ENCODE measurements at regions not wholly inside any gene's neighbourhood (a gene's known extent, or its start where the extent isn't known, plus 50 kb on each side); places are given as distances from the start of the nearest gene placed in this dataset.

DNA sequence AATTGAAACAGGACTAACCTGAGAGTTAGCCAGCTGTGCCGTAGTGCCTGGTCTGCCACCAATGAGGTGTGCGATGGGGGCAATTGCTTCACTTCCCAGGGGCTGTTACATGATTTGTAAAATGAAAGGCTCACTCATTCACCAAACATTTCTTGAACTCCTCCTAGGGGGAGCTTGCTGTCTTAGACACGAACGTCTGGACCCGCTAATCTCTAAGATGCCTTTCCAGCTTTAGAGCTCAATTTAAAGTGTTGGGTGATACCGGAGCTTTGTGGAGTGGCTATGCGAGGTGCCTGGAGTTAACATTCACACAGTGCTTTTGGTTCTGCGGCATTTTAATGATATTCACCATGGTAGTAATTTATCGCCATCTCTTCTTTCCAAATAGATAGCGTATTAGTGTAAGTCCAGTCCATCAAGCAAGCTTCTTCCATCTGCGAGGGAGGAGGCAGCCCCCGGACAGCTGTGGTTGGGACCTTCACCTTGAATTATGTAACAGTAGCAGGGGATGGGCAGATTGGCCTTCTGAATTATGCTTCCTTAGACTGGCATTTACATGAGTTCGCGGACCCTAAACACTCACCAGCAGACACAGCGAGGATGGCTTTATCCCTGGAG, 179.9 kb downstream of the ADSS2 start:
- no peak for TF ChIP-seq JUND (IDR thresholded peaks at IDR 0.05; ENCODE audit: low read depth)
- in situ Hi-C loops (cut with HindIII; ENCODE audit: low pct_unique_long_range_greater_than_20kb, low sequenced_read_pairs), result no loop called here
- DNase-seq (ENCODE audit: low read depth in 1 of 2, low spot score in 1 of 2), result no peak

DNA sequence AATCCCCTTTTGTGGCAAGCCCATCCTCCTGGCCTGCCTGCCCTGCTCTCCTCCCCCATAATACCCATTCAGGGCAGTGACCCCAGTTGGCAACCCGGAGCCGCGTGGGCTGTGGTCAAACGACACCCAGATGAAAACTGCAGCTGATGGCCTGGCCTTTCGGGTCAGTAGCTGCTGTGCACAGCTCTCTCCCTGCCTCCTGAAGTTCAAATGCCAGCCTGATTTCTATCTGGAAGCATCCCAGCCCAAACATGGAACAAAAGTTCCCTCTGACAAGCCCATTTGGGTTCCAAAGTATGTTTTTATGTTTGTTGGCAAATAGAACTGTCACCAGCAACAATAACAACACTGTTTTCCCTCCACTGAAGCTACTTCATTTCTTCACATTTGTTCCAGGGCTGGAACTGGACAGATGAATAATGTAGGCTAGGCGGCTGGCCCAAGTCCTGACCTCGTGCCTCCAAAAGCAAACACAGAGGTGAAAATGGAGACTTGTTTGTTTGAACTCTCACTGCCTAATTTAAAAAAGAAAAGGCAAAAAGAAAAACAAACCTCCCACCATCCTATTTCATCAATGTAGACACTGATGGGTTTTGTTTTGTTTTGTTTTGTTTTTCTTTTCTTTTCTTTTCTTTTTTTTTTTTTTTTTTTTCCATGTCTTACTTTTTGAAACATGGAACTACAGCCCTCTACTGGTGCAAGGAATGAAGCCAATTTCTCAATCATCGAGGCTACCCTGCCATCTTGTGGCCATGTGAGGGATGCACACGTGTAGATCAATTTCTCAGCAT, 179.0 kb downstream of the ADSS2 start:
- no peak for TF ChIP-seq JUND (IDR thresholded peaks at IDR 0.05; ENCODE audit: low read depth)
- peak; percentile 20 to 86 for DNase-seq (ENCODE audit: low read depth in 1 of 2, low spot score in 1 of 2)
- in situ Hi-C loops (cut with HindIII; ENCODE audit: low pct_unique_long_range_greater_than_20kb, low sequenced_read_pairs), result no loop called here

DNA sequence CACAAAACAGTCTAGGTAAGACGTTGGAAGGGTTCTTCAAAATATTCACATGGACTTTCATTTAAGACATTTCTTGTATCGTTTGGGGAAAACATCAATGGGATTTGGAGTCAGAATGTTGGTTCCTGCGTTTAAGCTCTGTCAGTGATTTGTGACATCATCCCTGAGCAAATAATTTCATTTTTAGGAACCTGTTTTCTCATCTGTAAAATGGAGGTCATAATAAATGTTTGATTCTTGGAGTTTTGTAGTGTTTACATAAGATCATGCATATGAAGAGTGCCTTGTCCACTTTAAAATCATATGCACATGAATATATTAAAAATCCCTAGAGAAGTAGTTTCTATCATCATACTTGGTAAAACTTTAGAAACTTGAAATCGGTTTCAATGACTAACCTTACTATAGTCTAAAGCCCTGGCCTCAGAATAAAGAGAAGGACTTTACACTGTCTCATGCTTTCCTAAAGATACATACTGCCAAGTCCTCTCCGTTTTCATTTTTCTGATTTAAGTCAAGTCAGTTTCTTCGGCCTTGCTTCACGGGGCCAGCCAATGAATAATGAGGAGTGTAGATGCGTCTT, 178.4 kb downstream of the ADSS2 start:
- TF ChIP-seq JUND (IDR thresholded peaks at IDR 0.05; ENCODE audit: low read depth), result no peak
- DNase-seq (ENCODE audit: low read depth in 1 of 2, low spot score in 1 of 2), result no peak
- in situ Hi-C loops (cut with HindIII; ENCODE audit: low pct_unique_long_range_greater_than_20kb, low sequenced_read_pairs), result no loop called here

DNA sequence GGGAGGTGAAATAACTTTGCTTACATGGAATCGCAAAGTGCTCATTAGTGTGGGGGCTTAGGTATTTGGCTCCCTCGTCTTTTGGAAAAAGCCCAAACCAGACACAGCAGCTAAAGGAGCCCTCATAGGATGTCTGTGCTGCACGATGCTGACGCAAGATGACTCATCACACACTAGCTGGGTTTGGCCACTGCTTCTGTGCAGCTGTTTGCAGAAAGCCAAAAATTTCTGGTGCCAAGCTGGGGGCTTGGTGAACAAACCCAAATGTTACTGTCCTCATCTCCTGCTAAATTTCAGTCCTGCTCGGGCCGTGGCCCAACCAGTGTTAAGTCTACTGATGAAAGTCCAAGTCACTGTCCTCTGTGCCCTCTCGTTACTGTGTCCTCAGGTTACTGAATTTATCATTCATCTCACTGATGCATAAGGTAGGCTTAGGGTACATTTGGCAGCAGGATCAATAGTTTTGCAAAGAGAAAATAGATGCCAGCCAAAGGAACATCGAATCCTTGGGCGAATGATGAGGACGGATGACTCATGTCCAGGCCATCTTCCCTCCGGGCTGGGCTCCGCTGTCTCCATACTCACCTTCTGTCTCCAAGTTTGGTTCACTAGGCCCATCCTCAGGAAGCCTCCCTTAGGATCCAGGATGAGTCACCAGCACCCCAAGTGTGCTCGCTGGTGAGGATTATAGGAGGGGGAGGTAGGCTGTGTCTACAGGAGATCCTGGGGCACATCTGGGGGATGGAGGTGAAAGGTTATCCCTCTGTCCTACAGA, 177.7 kb downstream of the ADSS2 start:
- TF ChIP-seq JUND (IDR thresholded peaks at IDR 0.05; ENCODE audit: low read depth), result no peak
- no peak for DNase-seq (ENCODE audit: low read depth in 1 of 2, low spot score in 1 of 2)
- in situ Hi-C loops (cut with HindIII; ENCODE audit: low pct_unique_long_range_greater_than_20kb, low sequenced_read_pairs), result no loop called here

DNA sequence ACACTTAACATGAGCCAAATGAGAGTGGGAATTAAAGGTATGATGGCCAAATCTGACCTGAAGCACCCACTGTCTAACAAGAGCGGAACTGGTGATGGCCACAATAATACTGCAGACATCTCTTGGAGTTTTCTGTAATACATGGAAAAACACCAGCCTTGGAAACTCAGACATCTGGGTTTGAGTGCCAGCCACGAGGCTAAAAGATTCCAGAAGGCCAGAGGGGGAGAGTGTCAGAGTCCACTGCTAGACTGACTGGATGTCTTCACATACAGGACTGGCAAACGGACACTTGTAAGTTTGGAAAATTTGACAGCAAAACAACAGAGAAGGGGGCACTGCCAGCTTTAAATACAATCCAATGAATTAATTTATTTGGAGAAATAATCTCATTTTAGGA, 175.1 kb downstream of the ADSS2 start:
- in situ Hi-C loops (cut with HindIII; ENCODE audit: low pct_unique_long_range_greater_than_20kb, low sequenced_read_pairs), result no loop called here
- no peak for TF ChIP-seq JUND (IDR thresholded peaks at IDR 0.05; ENCODE audit: low read depth)
- DNase-seq (ENCODE audit: low read depth in 1 of 2, low spot score in 1 of 2), result no peak

DNA sequence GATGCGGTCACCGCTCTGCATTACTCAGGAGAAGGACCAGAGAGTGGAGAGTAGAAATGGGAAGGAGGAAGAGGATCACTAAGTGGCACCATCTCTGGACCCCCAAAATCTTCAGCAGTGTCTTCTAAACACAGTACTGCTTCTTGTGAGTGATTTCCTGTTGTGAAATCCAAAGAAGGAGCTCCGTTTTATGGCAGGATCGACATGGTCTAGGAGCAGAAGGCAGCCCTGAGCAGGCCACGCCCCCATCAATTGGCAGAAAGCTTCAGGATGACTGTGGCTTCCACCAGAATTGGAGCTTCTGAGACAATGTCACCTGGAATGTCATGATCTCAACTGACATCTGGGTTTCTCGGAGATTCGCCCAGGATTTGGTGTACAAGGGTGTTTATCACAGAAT, 171.5 kb downstream of the ADSS2 start:
- in situ Hi-C loops (cut with HindIII; ENCODE audit: low pct_unique_long_range_greater_than_20kb, low sequenced_read_pairs), result no loop called here
- no peak for DNase-seq (ENCODE audit: low read depth in 1 of 2, low spot score in 1 of 2)
- no peak for TF ChIP-seq JUND (IDR thresholded peaks at IDR 0.05; ENCODE audit: low read depth)

DNA sequence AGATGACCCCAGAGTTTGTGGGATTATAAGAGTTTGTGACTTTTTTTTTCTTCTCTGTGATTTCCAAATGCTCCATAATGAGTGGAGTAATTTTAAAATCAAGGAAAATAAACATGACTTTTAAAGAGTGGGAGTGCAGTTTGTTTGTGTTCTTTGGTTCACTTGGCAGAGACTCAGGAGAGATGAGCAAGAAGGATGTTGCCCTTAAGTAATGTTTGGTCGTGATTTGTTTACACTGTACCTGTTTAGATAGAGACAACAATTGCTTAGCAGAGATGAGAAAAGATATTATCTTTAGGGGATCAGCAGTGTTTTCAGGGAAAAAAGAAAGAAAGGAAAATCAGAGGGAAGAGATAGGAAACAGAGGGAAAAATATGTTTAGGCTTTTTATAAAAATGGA, 170.8 kb downstream of the ADSS2 start:
- no peak for TF ChIP-seq JUND (IDR thresholded peaks at IDR 0.05; ENCODE audit: low read depth)
- no peak for DNase-seq (ENCODE audit: low read depth in 1 of 2, low spot score in 1 of 2)
- in situ Hi-C loops (cut with HindIII; ENCODE audit: low pct_unique_long_range_greater_than_20kb, low sequenced_read_pairs), result no loop called here

DNA sequence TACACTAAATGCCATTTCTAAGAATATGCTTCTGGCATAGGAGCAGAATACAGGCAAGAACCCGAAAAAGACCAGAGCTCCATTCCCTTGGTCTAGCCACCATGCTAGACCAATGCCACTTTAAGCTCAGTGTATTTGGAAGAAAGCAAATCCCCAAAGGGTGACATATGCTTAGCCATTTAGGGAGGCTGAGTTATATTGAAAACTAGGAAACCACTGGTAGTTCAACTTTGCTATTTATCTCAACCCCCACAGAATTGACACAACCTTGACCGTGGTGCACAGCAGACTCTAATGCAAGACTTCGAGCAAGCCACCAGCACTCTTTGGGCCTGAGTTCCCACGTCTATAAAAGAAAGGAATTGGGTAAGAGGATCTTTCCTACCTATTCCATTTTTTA, 167.9 kb downstream of the ADSS2 start:
- no peak for DNase-seq (ENCODE audit: low read depth in 1 of 2, low spot score in 1 of 2)
- TF ChIP-seq JUND (IDR thresholded peaks at IDR 0.05; ENCODE audit: low read depth), result no peak
- in situ Hi-C loops (cut with HindIII; ENCODE audit: low pct_unique_long_range_greater_than_20kb, low sequenced_read_pairs), result no loop called here

DNA sequence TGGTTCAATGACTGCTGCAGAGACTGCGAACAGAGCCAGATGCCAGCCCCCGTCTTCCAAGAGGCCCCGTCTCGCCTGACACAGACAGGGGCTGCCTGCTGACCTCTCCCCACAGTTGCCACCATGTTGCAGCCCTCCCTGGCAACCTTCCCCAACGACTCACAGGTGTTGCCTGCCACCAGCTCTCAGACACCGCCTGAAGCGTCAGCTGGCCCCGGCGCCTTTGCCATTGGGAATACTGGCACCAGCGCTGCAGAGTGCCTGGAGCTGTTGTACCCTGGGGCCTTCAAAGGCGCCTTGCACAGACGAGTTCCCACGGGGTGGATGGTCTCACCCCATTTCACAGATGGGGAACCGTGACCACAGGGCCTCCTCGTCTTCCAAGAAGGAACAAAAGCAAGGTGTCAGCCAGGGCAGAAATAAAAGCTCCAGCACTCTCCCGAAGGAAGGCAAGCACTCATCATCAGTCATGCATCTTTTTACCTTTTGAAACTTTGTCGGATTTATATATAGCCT, 167.0 kb downstream of the ADSS2 start:
- in situ Hi-C loops (cut with HindIII; ENCODE audit: low pct_unique_long_range_greater_than_20kb, low sequenced_read_pairs), result no loop called here
- no peak for DNase-seq (ENCODE audit: low read depth in 1 of 2, low spot score in 1 of 2)
- no peak for TF ChIP-seq JUND (IDR thresholded peaks at IDR 0.05; ENCODE audit: low read depth)

DNA sequence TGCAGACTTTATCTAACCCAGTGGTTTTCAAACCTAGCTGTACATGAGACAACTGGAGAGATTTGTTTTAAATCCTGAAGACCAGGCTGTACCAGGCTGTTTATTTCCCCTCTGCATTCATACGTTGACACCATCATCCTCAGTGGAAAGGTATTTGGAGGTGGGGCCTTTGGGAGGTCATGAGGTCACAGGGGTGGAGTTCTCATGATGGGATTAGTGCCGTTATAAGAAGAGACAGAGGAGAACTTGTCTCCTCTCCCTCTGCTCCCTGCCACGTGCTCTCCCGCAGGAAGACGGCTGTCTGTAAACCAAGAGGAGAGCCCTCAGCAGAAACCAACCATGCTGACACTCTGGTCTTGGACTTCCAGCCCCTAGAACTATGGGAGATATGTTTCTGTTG, 165.4 kb downstream of the ADSS2 start:
- in situ Hi-C loops (cut with HindIII; ENCODE audit: low pct_unique_long_range_greater_than_20kb, low sequenced_read_pairs), result no loop called here
- no peak for TF ChIP-seq JUND (IDR thresholded peaks at IDR 0.05; ENCODE audit: low read depth)
- no peak for DNase-seq (ENCODE audit: low read depth in 1 of 2, low spot score in 1 of 2)

DNA sequence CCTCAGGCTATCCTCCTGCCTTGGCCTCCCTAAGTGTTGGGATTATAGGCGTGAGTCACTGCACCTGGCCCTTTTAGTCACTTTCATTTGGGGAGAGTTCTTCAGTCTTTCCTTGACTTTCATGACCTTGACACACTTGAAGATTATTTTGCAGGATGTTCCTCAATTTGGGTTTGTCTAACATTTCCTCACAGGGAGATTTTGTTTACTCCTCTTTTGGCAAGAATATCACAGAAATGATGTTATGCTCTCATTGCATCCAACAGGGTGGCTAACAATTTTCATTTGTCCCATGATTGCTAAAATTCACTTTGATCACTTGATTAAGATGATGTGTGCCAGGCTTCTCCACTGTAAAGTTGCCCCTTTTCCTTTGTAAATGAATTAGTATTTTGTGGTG, 164.0 kb downstream of the ADSS2 start:
- in situ Hi-C loops (cut with HindIII; ENCODE audit: low pct_unique_long_range_greater_than_20kb, low sequenced_read_pairs), result no loop called here
- no peak for TF ChIP-seq JUND (IDR thresholded peaks at IDR 0.05; ENCODE audit: low read depth)
- DNase-seq (ENCODE audit: low read depth in 1 of 2, low spot score in 1 of 2), result no peak

DNA sequence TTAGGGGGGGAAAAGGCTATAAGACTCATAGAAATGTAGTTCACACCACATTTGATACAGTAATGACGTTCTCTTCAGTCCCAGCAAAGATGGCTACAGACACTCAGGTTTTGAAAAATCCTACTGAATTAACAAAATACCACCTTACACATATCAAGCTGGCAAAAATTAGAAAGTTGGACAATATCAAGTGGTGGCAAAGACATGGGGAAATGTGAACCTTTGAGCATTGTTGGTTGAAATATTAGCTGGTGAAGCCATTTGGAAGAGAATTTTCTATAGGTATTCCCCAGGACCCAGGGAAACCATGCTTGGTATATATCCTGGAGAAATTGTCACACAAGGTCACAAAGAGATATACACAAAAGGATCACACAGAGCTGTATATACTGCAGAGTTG, 163.0 kb downstream of the ADSS2 start:
- in situ Hi-C loops (cut with HindIII; ENCODE audit: low pct_unique_long_range_greater_than_20kb, low sequenced_read_pairs), result no loop called here
- no peak for TF ChIP-seq JUND (IDR thresholded peaks at IDR 0.05; ENCODE audit: low read depth)
- DNase-seq (ENCODE audit: low read depth in 1 of 2, low spot score in 1 of 2), result no peak

Measured in T47D (cell line).